HCT116 (cell line): ENCODE measurements at regions not wholly inside any gene's neighbourhood (a gene's known extent, or its start where the extent isn't known, plus 50 kb on each side); places are given as distances from the start of the nearest gene placed in this dataset.

Source experiments
- ATAC-seq: fragments of 200-7000 bp; cut with Tn5 transposase; 2 replicates; pipeline ENCODE4 v1.9.1; 2020; ENCODE audit warnings: mild to moderate bottlenecking, moderate library complexity
- BruUV-seq: library from RNA; stranded (reverse); fragments of 400-500 nt; replicated peaks from 2 replicates; lab custom pipeline; 2021; lab: Mats Ljungman, UMichigan
- CTCF ChIA-PET: fragments of 300-600 bp; sonication (Branson Sonifier 250); formaldehyde crosslinking; loops from one replicate; lab custom pipeline; 2021; ENCODE audit warnings: antibody characterized with exemption; lab: Charles Lee
- POLR2A ChIA-PET: fragments of 300-600, 350-600 bp; sonication (Branson Sonifier 250); formaldehyde crosslinking; loops from one replicate; lab custom pipeline; 2021; ENCODE audit warnings: antibody characterized with exemption; lab: Charles Lee
- RAD21 ChIA-PET, 2 experiments: fragments of 300-600 bp; sonication (Branson Sonifier 250); formaldehyde crosslinking; loops; one replicate each; lab custom pipeline; 2023; ENCODE audit warnings: low total read pairs in 2 of 2; ENCODE audit not compliant: uncharacterized antibody in 2 of 2, unreplicated experiment in 2 of 2, low non-redundant PET in 1 of 2; lab: Charles Lee
- DNase-seq: peaks from one replicate; pipeline ENCODE4 v3.0.0-alpha.2; 2010; ENCODE audit warnings: low read depth, low spot score
- H2AFZ ChIP-seq: fragments of 200-600 bp; shearing (Covaris generic), sonication (generic); 2 replicates; pipeline ENCODE4 v1.6.1; 2017; ENCODE audit warnings: low read depth, mixed run types, mixed read lengths, antibody characterized with exemption, low read length; ENCODE audit not compliant: poor library complexity, severe bottlenecking
- H3K27ac ChIP-seq: 2 replicates; pipeline ENCODE4 v1.5.1; 2012; ENCODE audit warnings: low read depth, low read length
- H3K27me3 ChIP-seq: fragments of 200-600 bp; sonication (generic); 2 replicates; pipeline ENCODE4 v1.6.1; 2016; ENCODE audit warnings: mixed run types, low read length, mixed read lengths; ENCODE audit not compliant: insufficient read depth
- H3K36me3 ChIP-seq, 2 experiments: fragments of 200-500 bp in 1 of 2; fragments of 200-600 bp in 1 of 2; sonication (Bioruptor generic) in 1 of 2; sonication (generic) in 1 of 2; 2 replicates each; pipeline versions ENCODE4 v1.5.1 to v1.6.1; 2014 to 2016; ENCODE audit warnings: low read length in 2 of 2, inconsistent platforms in 1 of 2, mixed read lengths in 1 of 2, mixed run types in 1 of 2; ENCODE audit not compliant: insufficient read depth in 2 of 2, control insufficient read depth in 1 of 2
- H3K4me1 ChIP-seq, 2 experiments: fragments of 200-600 bp in 1 of 2; sonication (generic) in 1 of 2; 2 replicates each; pipeline versions ENCODE4 v1.5.1 to v1.6.1; 2012 to 2017; ENCODE audit warnings: low read length in 2 of 2, inconsistent platforms in 1 of 2, mild to moderate bottlenecking in 1 of 2, mixed read lengths in 1 of 2, mixed run types in 1 of 2, moderate library complexity in 1 of 2; ENCODE audit not compliant: insufficient read depth in 2 of 2, control insufficient read depth in 1 of 2
- H3K4me2 ChIP-seq: fragments of 200-600 bp; sonication (generic); 2 replicates; pipeline ENCODE4 v1.6.1; 2017; ENCODE audit warnings: mixed run types, low read length, mixed read lengths
- H3K4me3 ChIP-seq, 2 experiments: fragments of 200-600 bp in 1 of 2; sonication (generic) in 1 of 2; replicated peaks in 1 of 2; 2 replicates each; pipeline ENCODE4 v1.5.1; 2011 to 2016; ENCODE audit warnings: low read length in 2 of 2, control low read depth in 1 of 2, low read depth in 1 of 2, mild to moderate bottlenecking in 1 of 2, mixed read lengths in 1 of 2, mixed run types in 1 of 2
- H3K79me2 ChIP-seq: fragments of 200-600 bp; sonication (generic); 2 replicates; pipeline ENCODE4 v1.6.1; 2017; ENCODE audit warnings: mild to moderate bottlenecking, mixed run types, low read length, moderate library complexity, mixed read lengths; ENCODE audit not compliant: insufficient read depth
- H3K9ac ChIP-seq: fragments of 200-600 bp; sonication (generic); 2 replicates; pipeline ENCODE4 v1.6.1; 2016; ENCODE audit warnings: low read length, mixed read lengths
- H3K9me2 ChIP-seq: fragments of 200-600 bp; sonication (generic), shearing (Covaris generic); 2 replicates; pipeline ENCODE4 v1.6.1; 2017; ENCODE audit warnings: mixed run types, mild to moderate bottlenecking, moderate library complexity; ENCODE audit not compliant: insufficient read depth
- H3K9me3 ChIP-seq, 2 experiments: fragments of 200-500 bp in 1 of 2; fragments of 200-600 bp in 1 of 2; sonication (Bioruptor generic) in 1 of 2; sonication (generic) in 1 of 2; 2 replicates each; pipeline ENCODE4 v1.6.1; 2014 to 2017; ENCODE audit warnings: low read length in 2 of 2, mixed read lengths in 2 of 2, inconsistent platforms in 1 of 2, low read depth in 1 of 2, mild to moderate bottlenecking in 1 of 2, mixed run types in 1 of 2, moderate library complexity in 1 of 2; ENCODE audit not compliant: control insufficient read depth in 1 of 2, insufficient read depth in 1 of 2
- H4K20me1 ChIP-seq: fragments of 200-600 bp; sonication (generic), shearing (Covaris generic); 2 replicates; pipeline ENCODE4 v1.6.1; 2017; ENCODE audit warnings: mixed run types, mild to moderate bottlenecking, moderate library complexity; ENCODE audit not compliant: insufficient read depth
- ATF3 ChIP-seq: IDR thresholded peaks from 2 replicates; pipeline ENCODE4 v1.6.1; 2012
- CBX3 ChIP-seq: IDR thresholded peaks from 2 replicates; pipeline ENCODE4 v1.6.1; 2012; ENCODE audit warnings: low read depth
- CEBPB ChIP-seq: IDR thresholded peaks from 2 replicates; pipeline ENCODE4 v1.6.1; 2012; ENCODE audit warnings: low read depth
- EGR1 ChIP-seq: IDR thresholded peaks from 2 replicates; pipeline ENCODE4 v1.6.1; 2012; ENCODE audit warnings: low read depth
- ELF1 ChIP-seq: IDR thresholded peaks from 2 replicates; pipeline ENCODE4 v1.6.1; 2012; ENCODE audit warnings: low read depth, borderline replicate concordance
- EZH2phosphoT487 ChIP-seq: fragments of 200-600 bp; IDR thresholded peaks from 2 replicates; pipeline ENCODE4 v1.6.1; 2018; ENCODE audit warnings: antibody characterized with exemption, borderline replicate concordance
- MAX ChIP-seq: IDR thresholded peaks from 2 replicates; pipeline ENCODE4 v1.6.1; 2012
- RAD21 ChIP-seq: IDR thresholded peaks from 2 replicates; pipeline ENCODE4 v1.6.1; 2012; ENCODE audit warnings: low read depth, mild to moderate bottlenecking
- REST ChIP-seq: IDR thresholded peaks from 2 replicates; pipeline ENCODE4 v1.6.1; 2012; ENCODE audit warnings: low read depth
- SP1 ChIP-seq: IDR thresholded peaks from 2 replicates; pipeline ENCODE4 v1.6.1; 2012; ENCODE audit warnings: low read depth
- ZBTB33 ChIP-seq: IDR thresholded peaks from 2 replicates; pipeline ENCODE4 v1.6.1; 2011; ENCODE audit warnings: mild to moderate bottlenecking, low read length, moderate library complexity; ENCODE audit not compliant: insufficient replicate concordance; ENCODE audit errors: extremely low read depth
- ZFX ChIP-seq: fragments of 450-650 bp; IDR thresholded peaks from 2 replicates; pipeline ENCODE4 v1.6.1; 2017
- intact Hi-C: fragments of 100-400 bp; cut with micrococcal nuclease; formaldehyde crosslinking; loops from 2 replicates; pipeline ENCODE4 v1.10.0; 2022

GRCh38 chr17:59510611-59511010 is 54.8 kb upstream of the DHX40 start (continued):
- TF ChIP-seq REST (no peak), RAD21 (no peak), ATF3 (no peak), SP1 (no peak), ELF1 (no peak), ZBTB33 (no peak), CEBPB (no peak)
- TF ChIP-seq, all 23 proteins: peak for 0

- CTCF ChIA-PET = no interaction called here
- TF ChIP-seq ZBTB33 (no peak), MAX (no peak), ATF3 (no peak), SP1 (no peak), EGR1 (no peak), CBX3 (no peak), REST (no peak), EZH2phosphoT487 (no peak), ZFX (no peak)
Observed at GRCh38 chr17:59511726-59512125, 53.7 kb upstream of the DHX40 start.

More at GRCh38 chr17:59511726-59512125, 53.7 kb upstream of the DHX40 start:
- no peaks in the 10 kb centered on the region for H4K20me1 ChIP-seq
- ATAC-seq (no peak), DNase-seq (no peak)
- no peak overlapping the region for H3K9ac ChIP-seq
- RAD21 ChIA-PET = no interaction called here
- no peak overlapping the region for H3K27ac ChIP-seq
- no peaks in the 10 kb centered on the region for H3K4me1 ChIP-seq
- intact Hi-C loops = no loop called here
- no peaks in the 10 kb centered on the region for H3K9me3 ChIP-seq
- H3K4me2 ChIP-seq = no peak overlapping the region
- POLR2A ChIA-PET = no interaction called here
- H3K4me3 ChIP-seq = no peak overlapping the region
- H3K9me2 ChIP-seq = no peaks in the 10 kb centered on the region
- H3K79me2 ChIP-seq = no peaks in the 10 kb centered on the region
- no TSS peak for BruUV-seq
- H3K36me3 ChIP-seq = no peaks in the 10 kb centered on the region
- H2AFZ ChIP-seq = no peak overlapping the region
- H3K27me3 ChIP-seq = no peaks in the 10 kb centered on the region
